BLaER1 treated with 17β-estradiol and CSF1 and Interleukin-3, amounts not matched to agents 10 nM and 100 nM (cell line): ENCODE measurements at regions not wholly inside any gene's neighbourhood (a gene's known extent, or its start where the extent isn't known, plus 50 kb on each side); places are given as distances from the start of the nearest gene placed in this dataset.

Experiments used
- H3K27ac ChIP-seq, 11 experiments: shearing (Covaris generic); formaldehyde crosslinking; 2 replicates each; pipeline ENCODE4 v1.8.1; 2022
- H3K27me3 ChIP-seq, 11 experiments: shearing (Covaris generic); formaldehyde crosslinking; 2 replicates each; pipeline ENCODE4 v1.8.1; 2022
- H3K36me3 ChIP-seq, 11 experiments: shearing (Covaris generic); formaldehyde crosslinking; 2 replicates each; pipeline ENCODE4 v1.8.1; 2022
- H3K4me1 ChIP-seq, 10 experiments: shearing (Covaris generic); formaldehyde crosslinking; 2 replicates each; pipeline ENCODE4 v1.8.1; 2022
- H3K4me2 ChIP-seq, 11 experiments: shearing (Covaris generic); formaldehyde crosslinking; 2 replicates each; pipeline ENCODE4 v1.8.1; 2022
- H3K4me3 ChIP-seq, 10 experiments: shearing (Covaris generic); formaldehyde crosslinking; 2 replicates each; pipeline ENCODE4 v1.8.1; 2022
- H3K9ac ChIP-seq, 11 experiments: shearing (Covaris generic); formaldehyde crosslinking; 2 replicates each; pipeline ENCODE4 v1.8.1; 2022
- H3K9me3 ChIP-seq, 11 experiments: shearing (Covaris generic); formaldehyde crosslinking; replicated peaks in 1 of 11; 2 replicates each; pipeline ENCODE4 v1.8.1; 2022
- H4K20me1 ChIP-seq, 11 experiments: shearing (Covaris generic); formaldehyde crosslinking; 2 replicates each; pipeline ENCODE4 v1.8.1; 2022
- Cebpa-rat ChIP-seq, 11 experiments: shearing (Covaris generic); IDR thresholded peaks; 2 replicates each; pipeline ENCODE4 v1.8.1; 2022

GRCh38 chr4:178240891-178241290, 798.7 kb upstream of the AGA start:
- Histone ChIP-seq H3K4me1 (no peaks in the 10 kb centered on the region), H3K4me2 (no peak overlapping the region), H3K27ac (no peak overlapping the region), H3K9ac (no peak overlapping the region), H4K20me1 (no peaks in the 10 kb centered on the region), H3K9me3 (peaks cover 23 to 30% (median 25%) of the 10 kb centered on the region in 11 experiments), H3K36me3 (no peaks in the 10 kb centered on the region), H3K4me3 (no peak overlapping the region), H3K27me3 (no peaks in the 10 kb centered on the region)
- no peak for TF ChIP-seq Cebpa-rat (IDR thresholded peaks at IDR 0.05)

- Histone ChIP-seq H3K27me3 (no peaks in the 10 kb centered on the region), H3K4me3 (no peak overlapping the region), H3K4me1 (no peaks in the 10 kb centered on the region), H3K9ac (no peak overlapping the region), H4K20me1 (no peaks in the 10 kb centered on the region), H3K9me3 (peaks cover 23 to 27% (median 24%) of the 10 kb centered on the region in 11 experiments), H3K27ac (no peak overlapping the region), H3K4me2 (no peak overlapping the region), H3K36me3 (no peaks in the 10 kb centered on the region)
- TF ChIP-seq Cebpa-rat (IDR thresholded peaks at IDR 0.05): no peak
These were observed 799.4 kb upstream of the AGA start for GRCh38 chr4:178241601-178242118.

- Histone ChIP-seq H3K4me2 (no peak overlapping the region), H3K9me3 (peaks cover 23 to 27% (median 24%) of the 10 kb centered on the region in 11 experiments), H3K27me3 (no peaks in the 10 kb centered on the region), H3K27ac (no peak overlapping the region), H3K4me1 (no peaks in the 10 kb centered on the region), H3K36me3 (no peaks in the 10 kb centered on the region), H3K4me3 (no peak overlapping the region), H4K20me1 (no peaks in the 10 kb centered on the region), H3K9ac (no peak overlapping the region)
- no peak for TF ChIP-seq Cebpa-rat (IDR thresholded peaks at IDR 0.05)
These were observed 800.4 kb upstream of the AGA start for GRCh38 chr4:178242655-178243054.

GRCh38 chr4:178244785-178245184, 802.5 kb upstream of the AGA start:
- Histone ChIP-seq H3K9ac (no peak overlapping the region), H3K4me3 (no peak overlapping the region), H3K36me3 (no peaks in the 10 kb centered on the region), H3K27ac (no peak overlapping the region), H3K27me3 (no peaks in the 10 kb centered on the region), H3K9me3 (peaks cover 22 to 27% (median 24%) of the 10 kb centered on the region in 11 experiments), H4K20me1 (no peaks in the 10 kb centered on the region), H3K4me1 (no peaks in the 10 kb centered on the region), H3K4me2 (no peak overlapping the region)
- TF ChIP-seq Cebpa-rat (IDR thresholded peaks at IDR 0.05): no peak

GRCh38 chr4:178255172-178255571, 812.9 kb upstream of the AGA start:
- H3K36me3 ChIP-seq: no peaks in the 10 kb centered on the region
- no peaks in the 10 kb centered on the region for H4K20me1 ChIP-seq
- H3K9me3 ChIP-seq: peaks cover 0 to 10% (median 4%) of the 10 kb centered on the region in 11 experiments; a peak in 4 of 22 replicates
- H3K27ac ChIP-seq: no peak overlapping the region
- H3K4me2 ChIP-seq: no peak overlapping the region
- no peak overlapping the region for H3K4me3 ChIP-seq
- no peak for TF ChIP-seq Cebpa-rat (IDR thresholded peaks at IDR 0.05)
- H3K4me1 ChIP-seq: no peaks in the 10 kb centered on the region
- H3K9ac ChIP-seq: no peak overlapping the region
- H3K27me3 ChIP-seq: no peaks in the 10 kb centered on the region

GRCh38 chr4:178258603-178259002, 816.4 kb upstream of the AGA start:
- H3K36me3 ChIP-seq: no peaks in the 10 kb centered on the region
- no peak overlapping the region for H3K27ac ChIP-seq
- no peak for TF ChIP-seq Cebpa-rat (IDR thresholded peaks at IDR 0.05)

GRCh38 chr4:178259566-178259965, 817.3 kb upstream of the AGA start:
- Histone ChIP-seq H3K27me3 (no peaks in the 10 kb centered on the region), H3K27ac (no peak overlapping the region; a peak in 1 of 22 replicates), H3K36me3 (no peaks in the 10 kb centered on the region), H4K20me1 (no peaks in the 10 kb centered on the region), H3K9me3 (peaks cover 0 to 3% (median 0%) of the 10 kb centered on the region in 11 experiments; a peak in 3 of 22 replicates), H3K4me3 (no peak overlapping the region), H3K9ac (no peak overlapping the region), H3K4me2 (no peak overlapping the region), H3K4me1 (no peaks in the 10 kb centered on the region)
- TF ChIP-seq Cebpa-rat (IDR thresholded peaks at IDR 0.05): no peak

More at GRCh38 chr4:178258603-178259002, 816.4 kb upstream of the AGA start:
- Histone ChIP-seq H3K27me3 (no peaks in the 10 kb centered on the region), H3K4me1 (no peaks in the 10 kb centered on the region), H3K4me3 (no peak overlapping the region), H3K9me3 (peaks cover 0 to 8% (median 4%) of the 10 kb centered on the region in 11 experiments; a peak in 4 of 22 replicates), H4K20me1 (no peaks in the 10 kb centered on the region), H3K9ac (no peak overlapping the region), H3K4me2 (no peak overlapping the region)

- Histone ChIP-seq H3K27me3 (no peaks in the 10 kb centered on the region), H3K36me3 (no peaks in the 10 kb centered on the region), H3K9me3 (0 out of 22 replicates have a peak, but pooled peaks cover 0 to 3% (median 0%) of the 10 kb centered on the region in 11 experiments), H3K4me3 (no peak overlapping the region), H3K4me2 (no peak overlapping the region), H4K20me1 (no peaks in the 10 kb centered on the region), H3K27ac (no peak overlapping the region), H3K4me1 (no peaks in the 10 kb centered on the region), H3K9ac (no peak overlapping the region)
- TF ChIP-seq Cebpa-rat (IDR thresholded peaks at IDR 0.05): no peak
These were observed 821.8 kb upstream of the AGA start for GRCh38 chr4:178264001-178264400.

GRCh38 chr4:178271386-178271785, 829.1 kb upstream of the AGA start:
- Histone ChIP-seq H3K9ac (no peak overlapping the region), H3K4me1 (no peaks in the 10 kb centered on the region), H3K9me3 (no peaks in the 10 kb centered on the region), H3K4me2 (no peak overlapping the region), H3K27me3 (no peaks in the 10 kb centered on the region), H4K20me1 (no peaks in the 10 kb centered on the region), H3K4me3 (no peak overlapping the region), H3K36me3 (no peaks in the 10 kb centered on the region), H3K27ac (no peak overlapping the region)
- TF ChIP-seq Cebpa-rat (IDR thresholded peaks at IDR 0.05): no peak

GRCh38 chr4:178273168-178273567, 830.9 kb upstream of the AGA start:
- H3K27ac ChIP-seq: no peak overlapping the region
- H3K4me2 ChIP-seq: no peak overlapping the region
- no peak for TF ChIP-seq Cebpa-rat (IDR thresholded peaks at IDR 0.05)
- H3K9me3 ChIP-seq: no peaks in the 10 kb centered on the region
- H3K9ac ChIP-seq: no peak overlapping the region
- H3K4me1 ChIP-seq: no peaks in the 10 kb centered on the region
- no peak overlapping the region for H3K4me3 ChIP-seq
- H3K36me3 ChIP-seq: no peaks in the 10 kb centered on the region
- no peaks in the 10 kb centered on the region for H4K20me1 ChIP-seq
- H3K27me3 ChIP-seq: no peaks in the 10 kb centered on the region
